ENCODE measurements at regions not wholly inside any gene's neighbourhood (a gene's known extent, or its start where the extent isn't known, plus 50 kb on each side); places are given as distances from the start of the nearest gene placed in this dataset.

DNA sequence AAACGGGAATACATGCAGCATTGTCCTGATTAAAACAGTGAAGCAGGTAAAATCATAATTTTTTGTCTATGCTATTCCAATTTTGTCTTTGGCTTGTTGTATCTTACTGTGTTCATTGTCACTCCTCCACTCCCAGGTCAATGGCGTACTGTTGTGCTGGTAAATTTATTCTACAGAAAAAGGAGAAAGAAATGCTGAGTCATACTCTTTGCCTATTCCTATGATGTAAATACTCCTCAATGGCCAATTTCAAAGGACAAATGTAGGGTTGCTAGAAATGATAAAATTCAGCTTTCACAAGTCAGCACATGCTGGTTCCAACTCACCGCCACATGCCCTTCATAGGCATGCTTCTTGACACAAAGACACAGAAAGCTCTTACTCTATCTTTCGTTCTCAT lies 694.4 kb upstream of the PCDH20 start:
- Histone ChIP-seq H3K79me1 (ENCODE audit: low read depth in 1 of 2, low read length in 2 of 2) (no peaks in the 10 kb centered on the region), H3K4me3 (ENCODE audit: insufficient read depth, low read depth, low read length) (no peak overlapping the region), H3K4me2 (ENCODE audit: low read depth, low read length) (no peak overlapping the region), H3K4ac (ENCODE audit: low read depth, low read length) (no peak overlapping the region), H3K27me3 (ENCODE audit: control insufficient read depth, insufficient read depth, low read length) (no peaks in the 10 kb centered on the region), H3K9me1 (ENCODE audit: insufficient read depth, low read length) (no peaks in the 10 kb centered on the region), H3K9me3 (ENCODE audit: control insufficient read depth, insufficient read depth, low read length) (peaks cover 2% of the 10 kb centered on the region; the same call in 1 of the 2 replicates), H2AFZ (replicated peaks; ENCODE audit: low read length, poor library complexity) (no peak overlapping the region), H4K20me1 (ENCODE audit: insufficient read depth, low read length) (no peaks in the 10 kb centered on the region), H3K18ac (ENCODE audit: low read depth, low read length) (no peak overlapping the region), H3K56ac (ENCODE audit: extremely low read depth, insufficient read depth, low read length) (no peak overlapping the region), H4K8ac (ENCODE audit: low read depth in 2 of 2, low read length in 2 of 2) (no peak overlapping the region), H2AK9ac (replicated peaks; ENCODE audit: low read depth, low read length, poor library complexity) (no peak overlapping the region), H2BK120ac (ENCODE audit: low read depth, low read length) (no peak overlapping the region), H2BK20ac (ENCODE audit: low read depth, low read length) (no peak overlapping the region), H3K14ac (replicated peaks; ENCODE audit: low read depth, low read length) (no peak overlapping the region), H3K36me3 (ENCODE audit: control insufficient read depth, insufficient read depth, low read length) (no peaks in the 10 kb centered on the region), H2AK5ac (ENCODE audit: low read depth, low read length) (no peak overlapping the region), H3K9ac (ENCODE audit: low read depth, low read length) (no peak overlapping the region), H4K91ac (ENCODE audit: insufficient read depth, low read depth, low read length) (no peak overlapping the region), H2BK15ac (ENCODE audit: low read depth, low read length) (no peak overlapping the region), H2BK5ac (ENCODE audit: low read depth, low read length, poor library complexity, severe bottlenecking) (no peak overlapping the region), H4K5ac (ENCODE audit: low read depth, low read length) (no peak overlapping the region), H3K4me1 (ENCODE audit: control insufficient read depth, insufficient read depth, low read length) (no peaks in the 10 kb centered on the region), H3K27ac (ENCODE audit: insufficient read depth, low read length) (no peak overlapping the region), H3K23ac (ENCODE audit: low read depth, low read length) (no peak overlapping the region)
- CTCF ChIA-PET = no interaction called here
- DNase-seq (no peak), ATAC-seq (ENCODE audit: low read depth) (no peak)
- intact Hi-C loops (cut with micrococcal nuclease) = no loop called here
- dilution Hi-C loops (cut with HindIII; ENCODE audit: low sequenced_read_pairs, unreplicated experiment) = no loop called here
- POLR2A ChIA-PET (ENCODE audit: unreplicated experiment) = no interaction called here
- in situ Hi-C loops (cut with MboI; ENCODE audit: low sequenced_read_pairs) = no loop called here
- no CpG with 5 or more reads among the region's 4 CpGs for WGBS, 2 experiments (ENCODE audit: extremely low coverage in 2 of 2, insufficient read length in 1 of 2)
- BruUV-seq (replicated peaks) = no TSS peak
- TF ChIP-seq, protein P1, sequence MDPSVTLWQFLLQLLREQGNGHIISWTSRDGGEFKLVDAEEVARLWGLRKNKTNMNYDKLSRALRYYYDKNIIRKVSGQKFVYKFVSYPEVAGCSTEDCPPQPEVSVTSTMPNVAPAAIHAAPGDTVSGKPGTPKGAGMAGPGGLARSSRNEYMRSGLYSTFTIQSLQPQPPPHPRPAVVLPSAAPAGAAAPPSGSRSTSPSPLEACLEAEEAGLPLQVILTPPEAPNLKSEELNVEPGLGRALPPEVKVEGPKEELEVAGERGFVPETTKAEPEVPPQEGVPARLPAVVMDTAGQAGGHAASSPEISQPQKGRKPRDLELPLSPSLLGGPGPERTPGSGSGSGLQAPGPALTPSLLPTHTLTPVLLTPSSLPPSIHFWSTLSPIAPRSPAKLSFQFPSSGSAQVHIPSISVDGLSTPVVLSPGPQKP (IDR thresholded peaks at IDR 0.05; ENCODE audit: borderline replicate concordance, low read depth, low read length) = no peak
- peak; percentile 92 for TF ChIP-seq NFE2L2 (IDR thresholded peaks at IDR 0.05; ENCODE audit: low read depth, low read length)
- TF ChIP-seq, protein P2, sequence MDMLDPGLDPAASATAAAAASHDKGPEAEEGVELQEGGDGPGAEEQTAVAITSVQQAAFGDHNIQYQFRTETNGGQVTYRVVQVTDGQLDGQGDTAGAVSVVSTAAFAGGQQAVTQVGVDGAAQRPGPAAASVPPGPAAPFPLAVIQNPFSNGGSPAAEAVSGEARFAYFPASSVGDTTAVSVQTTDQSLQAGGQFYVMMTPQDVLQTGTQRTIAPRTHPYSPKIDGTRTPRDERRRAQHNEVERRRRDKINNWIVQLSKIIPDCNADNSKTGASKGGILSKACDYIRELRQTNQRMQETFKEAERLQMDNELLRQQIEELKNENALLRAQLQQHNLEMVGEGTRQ (IDR thresholded peaks at IDR 0.05; ENCODE audit: low read depth, low read length) = no peak
- TF ChIP-seq, protein P3, sequence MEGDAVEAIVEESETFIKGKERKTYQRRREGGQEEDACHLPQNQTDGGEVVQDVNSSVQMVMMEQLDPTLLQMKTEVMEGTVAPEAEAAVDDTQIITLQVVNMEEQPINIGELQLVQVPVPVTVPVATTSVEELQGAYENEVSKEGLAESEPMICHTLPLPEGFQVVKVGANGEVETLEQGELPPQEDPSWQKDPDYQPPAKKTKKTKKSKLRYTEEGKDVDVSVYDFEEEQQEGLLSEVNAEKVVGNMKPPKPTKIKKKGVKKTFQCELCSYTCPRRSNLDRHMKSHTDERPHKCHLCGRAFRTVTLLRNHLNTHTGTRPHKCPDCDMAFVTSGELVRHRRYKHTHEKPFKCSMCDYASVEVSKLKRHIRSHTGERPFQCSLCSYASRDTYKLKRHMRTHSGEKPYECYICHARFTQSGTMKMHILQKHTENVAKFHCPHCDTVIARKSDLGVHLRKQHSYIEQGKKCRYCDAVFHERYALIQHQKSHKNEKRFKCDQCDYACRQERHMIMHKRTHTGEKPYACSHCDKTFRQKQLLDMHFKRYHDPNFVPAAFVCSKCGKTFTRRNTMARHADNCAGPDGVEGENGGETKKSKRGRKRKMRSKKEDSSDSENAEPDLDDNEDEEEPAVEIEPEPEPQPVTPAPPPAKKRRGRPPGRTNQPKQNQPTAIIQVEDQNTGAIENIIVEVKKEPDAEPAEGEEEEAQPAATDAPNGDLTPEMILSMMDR (conservative IDR thresholded peaks at IDR 0.05; ENCODE audit: low read depth, low read length) = no peak
- no peak for TF ChIP-seq CEBPB (IDR thresholded peaks at IDR 0.05; ENCODE audit: low read depth, low read length)
- TF ChIP-seq MAFK (IDR thresholded peaks at IDR 0.05; ENCODE audit: low read depth, low read length) = peak; percentile 75
- no peak for TF ChIP-seq RCOR1 (IDR thresholded peaks at IDR 0.05; ENCODE audit: insufficient replicate concordance, low read length)
